ENCODE measurements at regions not wholly inside any gene's neighbourhood (a gene's known extent, or its start where the extent isn't known, plus 50 kb on each side); places are given as distances from the start of the nearest gene placed in this dataset.

GRCh38 chr7:25496476-25497368 lies 268.4 kb upstream of the NPVF start:
- H3K9me3 ChIP-seq, result no peaks in the 10 kb centered on the region
- no peaks in the 10 kb centered on the region for H3K27me3 ChIP-seq
- TF ChIP-seq, protein P1, sequence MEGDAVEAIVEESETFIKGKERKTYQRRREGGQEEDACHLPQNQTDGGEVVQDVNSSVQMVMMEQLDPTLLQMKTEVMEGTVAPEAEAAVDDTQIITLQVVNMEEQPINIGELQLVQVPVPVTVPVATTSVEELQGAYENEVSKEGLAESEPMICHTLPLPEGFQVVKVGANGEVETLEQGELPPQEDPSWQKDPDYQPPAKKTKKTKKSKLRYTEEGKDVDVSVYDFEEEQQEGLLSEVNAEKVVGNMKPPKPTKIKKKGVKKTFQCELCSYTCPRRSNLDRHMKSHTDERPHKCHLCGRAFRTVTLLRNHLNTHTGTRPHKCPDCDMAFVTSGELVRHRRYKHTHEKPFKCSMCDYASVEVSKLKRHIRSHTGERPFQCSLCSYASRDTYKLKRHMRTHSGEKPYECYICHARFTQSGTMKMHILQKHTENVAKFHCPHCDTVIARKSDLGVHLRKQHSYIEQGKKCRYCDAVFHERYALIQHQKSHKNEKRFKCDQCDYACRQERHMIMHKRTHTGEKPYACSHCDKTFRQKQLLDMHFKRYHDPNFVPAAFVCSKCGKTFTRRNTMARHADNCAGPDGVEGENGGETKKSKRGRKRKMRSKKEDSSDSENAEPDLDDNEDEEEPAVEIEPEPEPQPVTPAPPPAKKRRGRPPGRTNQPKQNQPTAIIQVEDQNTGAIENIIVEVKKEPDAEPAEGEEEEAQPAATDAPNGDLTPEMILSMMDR (IDR thresholded peaks at IDR 0.05), result no peak
- TF ChIP-seq POLR2A (IDR thresholded peaks at IDR 0.05), result no peak
- peak in 1 of 3 donors; percentile 28 for DNase-seq
- no peaks in the 10 kb centered on the region for H3K36me3 ChIP-seq
- H3K4me1 ChIP-seq, result peaks cover 0 to 11% (median 0%) of the 10 kb centered on the region in 4 donors
- peak overlapping the region; percentile 25 to 63 (median 38) for H3K27ac ChIP-seq
- no peak overlapping the region for H3K4me3 ChIP-seq

DNA sequence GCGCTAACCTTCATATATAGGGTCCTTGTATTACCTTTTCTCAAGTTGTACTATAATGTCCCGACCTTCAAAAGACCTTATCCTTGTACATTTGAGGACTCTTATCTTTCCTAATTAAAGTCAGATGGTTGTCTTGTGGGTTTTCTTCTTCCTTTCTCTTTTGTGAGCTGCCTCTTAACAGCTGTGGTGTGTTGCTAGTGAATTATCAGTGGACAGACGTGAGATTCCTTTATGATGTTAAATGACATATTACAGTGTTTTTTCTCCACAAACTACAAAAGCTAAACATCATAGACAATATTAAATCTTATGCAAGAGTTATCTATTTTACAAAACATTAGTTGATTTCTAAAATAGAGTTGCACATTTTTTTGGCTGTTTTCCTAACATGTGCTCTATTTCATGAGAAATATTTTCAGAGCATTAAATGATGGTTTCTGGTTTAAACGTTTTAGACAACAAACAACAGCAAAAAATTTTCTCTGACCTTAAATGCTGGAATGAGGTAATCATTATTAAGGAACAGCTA lies 272.2 kb upstream of the NPVF start:
- no peak for DNase-seq
- Histone ChIP-seq H3K4me3 (no peak overlapping the region), H3K9me3 (no peaks in the 10 kb centered on the region), H3K36me3 (no peaks in the 10 kb centered on the region), H3K27me3 (no peaks in the 10 kb centered on the region), H3K27ac (no peak overlapping the region), H3K4me1 (peaks cover 0 to 3% (median 0%) of the 10 kb centered on the region in 4 donors)
- TF ChIP-seq, protein P1 (IDR thresholded peaks at IDR 0.05), result no peak
- no peak for TF ChIP-seq POLR2A (IDR thresholded peaks at IDR 0.05)

- Histone ChIP-seq H3K4me1 (no peaks in the 10 kb centered on the region), H3K27ac (no peak overlapping the region), H3K9me3 (no peaks in the 10 kb centered on the region), H3K27me3 (no peaks in the 10 kb centered on the region), H3K4me3 (no peak overlapping the region), H3K36me3 (no peaks in the 10 kb centered on the region)
- no peak for TF ChIP-seq POLR2A (IDR thresholded peaks at IDR 0.05)
- TF ChIP-seq, protein P1 (IDR thresholded peaks at IDR 0.05), result no peak
- DNase-seq, result no peak
These were observed 275.0 kb upstream of the NPVF start for GRCh38 chr7:25503306-25503705.

DNA sequence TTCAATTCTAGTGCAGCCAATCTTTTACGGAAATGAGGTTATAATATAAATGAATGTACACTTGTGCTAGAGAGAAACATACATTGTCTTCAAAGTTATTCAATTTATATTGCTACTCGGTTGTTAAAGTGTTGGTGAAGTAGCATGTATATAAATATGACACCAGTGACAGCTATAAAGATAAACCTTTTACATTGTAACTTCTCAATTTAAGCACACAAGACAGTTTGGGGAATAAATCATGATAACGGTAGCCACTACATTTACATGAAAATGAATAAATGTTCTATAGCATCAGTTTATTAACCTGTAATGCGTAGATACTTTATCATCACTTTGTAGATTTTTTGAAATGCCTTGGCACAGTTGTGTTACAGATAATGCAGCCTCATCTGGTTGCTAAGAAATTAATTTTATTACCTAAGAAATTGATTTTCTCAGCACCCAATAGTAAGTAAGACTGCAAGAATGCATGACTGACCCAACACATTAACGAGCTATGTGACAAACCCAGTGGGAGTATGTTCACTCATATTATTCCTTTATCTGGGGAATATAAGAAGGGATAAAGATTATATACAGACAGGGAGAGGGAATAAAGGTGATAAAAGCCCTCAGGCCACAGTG lies 283.9 kb upstream of the NPVF start:
- Histone ChIP-seq H3K27me3 (no peaks in the 10 kb centered on the region), H3K4me1 (no peaks in the 10 kb centered on the region), H3K27ac (no peak overlapping the region), H3K9me3 (no peaks in the 10 kb centered on the region), H3K36me3 (no peaks in the 10 kb centered on the region), H3K4me3 (no peak overlapping the region)
- DNase-seq, result no peak
- no peak for TF ChIP-seq POLR2A (IDR thresholded peaks at IDR 0.05)
- TF ChIP-seq, protein P1 (IDR thresholded peaks at IDR 0.05), result no peak

DNA sequence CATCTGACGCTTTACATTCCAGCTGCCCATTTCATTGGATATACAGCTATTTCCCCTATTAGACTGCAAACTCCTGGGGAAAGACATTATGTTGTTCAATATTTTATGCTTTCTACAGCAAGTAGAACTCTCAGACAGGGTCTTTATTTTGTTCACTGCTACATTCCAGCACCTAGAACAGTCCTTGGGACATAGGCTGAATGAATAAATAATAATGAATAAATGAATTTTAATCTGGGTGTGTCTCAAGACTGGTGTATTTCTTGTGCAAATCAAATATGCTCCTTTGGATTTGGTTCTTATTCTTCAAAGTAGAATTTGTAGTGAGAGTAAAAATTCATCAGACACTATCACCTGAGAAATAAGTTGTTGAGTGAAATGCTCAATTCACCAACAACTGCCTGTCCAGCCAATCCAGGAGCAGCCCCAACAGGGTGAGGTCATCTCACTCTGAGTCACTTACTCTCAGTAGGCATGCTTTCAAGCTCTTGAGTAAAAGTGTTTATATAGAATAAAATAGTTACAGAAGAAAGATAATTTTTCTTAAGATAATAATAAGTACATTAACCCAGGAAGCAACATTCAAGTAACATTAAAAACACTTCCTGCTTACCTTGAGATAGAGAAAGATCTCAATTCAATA lies 287.5 kb upstream of the NPVF start:
- no peak for DNase-seq
- Histone ChIP-seq H3K36me3 (no peaks in the 10 kb centered on the region), H3K27ac (no peak overlapping the region), H3K9me3 (no peaks in the 10 kb centered on the region), H3K4me1 (no peaks in the 10 kb centered on the region), H3K27me3 (no peaks in the 10 kb centered on the region), H3K4me3 (no peak overlapping the region)
- TF ChIP-seq POLR2A (IDR thresholded peaks at IDR 0.05), result no peak
- TF ChIP-seq, protein P1 (IDR thresholded peaks at IDR 0.05), result no peak

Measured in Peyer's patch (tissue), 4 donors.